SK-N-SH (cell line): ENCODE measurements at regions not wholly inside any gene's neighbourhood (a gene's known extent, or its start where the extent isn't known, plus 50 kb on each side); places are given as distances from the start of the nearest gene placed in this dataset.
A peak's percentile ranks its signal among the peaks of the same experiment; 100 is the strongest.

Source experiments
- CTCF ChIA-PET: fragments of 300-600, 350-600 bp; formaldehyde crosslinking; extraction: SDS; loops from one replicate; lab custom pipeline; 2021; lab: Yijun Ruan, JAX
- POLR2A ChIA-PET: fragments of 350-600 bp; sonication (Branson Sonifier 250); formaldehyde crosslinking; extraction: SDS; loops from one replicate; lab custom pipeline; 2020; ENCODE audit warnings: antibody characterized with exemption, inconsistent platforms; lab: Yijun Ruan, JAX
- DNase-seq: peaks from one replicate; pipeline ENCODE4 v3.0.0; 2012
- H2AFZ ChIP-seq: fragments of 200-600 bp; sonication (generic); 2 replicates; pipeline ENCODE4 v1.8.1; 2016; ENCODE audit warnings: antibody characterized with exemption, mild to moderate bottlenecking, low read depth
- H3F3A ChIP-seq: fragments of 200-600 bp; sonication (generic); replicated peaks from 2 replicates; pipeline ENCODE3; 2016; ENCODE audit warnings: antibody characterized with exemption, mild to moderate bottlenecking; ENCODE audit not compliant: insufficient read depth
- H3K27ac ChIP-seq, 2 experiments: fragments of 200-500 bp in 1 of 2; fragments of 200-600 bp in 1 of 2; sonication (Bioruptor generic) in 1 of 2; sonication (generic), shearing (Covaris generic) in 1 of 2; 2 replicates each; pipeline versions ENCODE4 v1.5.1 to v1.6.1; 2014 to 2016; ENCODE audit warnings: low read depth in 2 of 2, inconsistent platforms in 1 of 2, low read length in 1 of 2, mild to moderate bottlenecking in 1 of 2, mixed read lengths in 1 of 2
- H3K27me3 ChIP-seq: fragments of 200-600 bp; sonication (generic), shearing (Covaris generic); 2 replicates; pipeline ENCODE4 v1.6.1; 2016; ENCODE audit warnings: mixed run types; ENCODE audit not compliant: insufficient read depth
- H3K36me3 ChIP-seq, 2 experiments: fragments of 200-500 bp in 1 of 2; fragments of 200-600 bp in 1 of 2; sonication (Bioruptor generic) in 1 of 2; sonication (generic) in 1 of 2; replicated peaks in 1 of 2; 2 replicates each; pipeline versions ENCODE3 to v1.5.1; 2014 to 2016; ENCODE audit warnings: low read length in 1 of 2, mild to moderate bottlenecking in 1 of 2; ENCODE audit not compliant: insufficient read depth in 2 of 2, control insufficient read depth in 1 of 2
- H3K4me1 ChIP-seq, 2 experiments: fragments of 200-500 bp in 1 of 2; fragments of 200-600 bp in 1 of 2; sonication (Bioruptor generic) in 1 of 2; sonication (generic), shearing (Covaris generic) in 1 of 2; 2 replicates each; pipeline versions ENCODE4 v1.5.1 to v1.6.1; 2014 to 2016; ENCODE audit warnings: low read depth in 1 of 2, low read length in 1 of 2, mixed run types in 1 of 2; ENCODE audit not compliant: insufficient read depth in 2 of 2, control insufficient read depth in 1 of 2
- H3K4me2 ChIP-seq: fragments of 200-600 bp; sonication (generic), shearing (Covaris generic); 2 replicates; pipeline ENCODE4 v1.6.1; 2017; ENCODE audit warnings: mixed run types
- H3K4me3 ChIP-seq, 2 experiments: fragments of 200-500 bp in 1 of 2; fragments of 200-600 bp in 1 of 2; sonication (Bioruptor generic) in 1 of 2; sonication (generic), shearing (Covaris generic) in 1 of 2; 2 replicates each; pipeline versions ENCODE4 v1.5.1 to v1.8.1; 2014 to 2016; ENCODE audit warnings: low read depth in 2 of 2, inconsistent platforms in 1 of 2, low read length in 1 of 2, mild to moderate bottlenecking in 1 of 2, mixed read lengths in 1 of 2, moderate library complexity in 1 of 2
- H3K79me2 ChIP-seq: fragments of 200-600 bp; sonication (generic); 2 replicates; pipeline ENCODE4 v1.8.1; 2017; ENCODE audit warnings: mild to moderate bottlenecking; ENCODE audit not compliant: insufficient read depth
- H3K9ac ChIP-seq: fragments of 200-600 bp; sonication (generic); 2 replicates; pipeline ENCODE4 v1.6.1; 2017; ENCODE audit warnings: mixed run types
- H3K9me2 ChIP-seq: fragments of 200-600 bp; sonication (generic); 2 replicates; pipeline ENCODE4 v1.6.1; 2017; ENCODE audit warnings: mixed run types
- H3K9me3 ChIP-seq: fragments of 200-600 bp; sonication (generic); 2 replicates; pipeline ENCODE4 v1.6.1; 2017; ENCODE audit warnings: mixed run types, mild to moderate bottlenecking, moderate library complexity
- H4K20me1 ChIP-seq: fragments of 200-600 bp; sonication (generic); 2 replicates; pipeline ENCODE4 v1.6.1; 2017; ENCODE audit warnings: mild to moderate bottlenecking, mixed run types; ENCODE audit not compliant: insufficient read depth
- EP300 ChIP-seq, 2 experiments: IDR thresholded peaks; 2 replicates each; pipeline versions ENCODE4 v1.4.0 to v1.6.1; 2012; ENCODE audit warnings: borderline replicate concordance in 1 of 2, low read depth in 1 of 2, low read length in 1 of 2
- FOSL2 ChIP-seq: IDR thresholded peaks from 2 replicates; pipeline ENCODE4 v1.4.0; 2012; ENCODE audit warnings: low read depth, mild to moderate bottlenecking, moderate library complexity, borderline replicate concordance
- GATA2 ChIP-seq: sonication (generic); formaldehyde crosslinking; IDR thresholded peaks from 2 replicates; pipeline ENCODE4 v1.5.0; 2020; ENCODE audit warnings: mild to moderate bottlenecking, missing genetic modification reagents
- IRF3 ChIP-seq: fragments of 150-350 bp; IDR thresholded peaks from 2 replicates; pipeline ENCODE4 v1.6.1; 2016; ENCODE audit warnings: mild to moderate bottlenecking, low read depth, low read length
- JUND ChIP-seq: IDR thresholded peaks from 2 replicates; pipeline ENCODE4 v1.4.0; 2012
- MEF2A ChIP-seq: IDR thresholded peaks from 2 replicates; pipeline ENCODE4 v1.4.0; 2012; ENCODE audit warnings: low read depth, borderline replicate concordance
- NRF1 ChIP-seq: IDR thresholded peaks from 2 replicates; pipeline ENCODE4 v1.6.1; 2012; ENCODE audit warnings: low read depth, mild to moderate bottlenecking, low read length
- REST ChIP-seq: IDR thresholded peaks from 2 replicates; pipeline ENCODE4 v1.6.1; 2012; ENCODE audit warnings: mild to moderate bottlenecking, low read depth, low read length, moderate library complexity
- RFX5 ChIP-seq: IDR thresholded peaks from 2 replicates; pipeline ENCODE4 v1.6.1; 2012; ENCODE audit warnings: mild to moderate bottlenecking, improper control_type of control experiment, low read length
- SMC3 ChIP-seq: IDR thresholded peaks from 2 replicates; pipeline ENCODE4 v1.6.1; 2012; ENCODE audit warnings: low read depth, low read length, improper control_type of control experiment
- USF1 ChIP-seq: IDR thresholded peaks from 2 replicates; pipeline ENCODE4 v1.4.0; 2012; ENCODE audit warnings: low read depth, borderline replicate concordance
- WGBS: methylation state at CpG from one replicate; pipeline ENCODE4 v1.1.6; 2017; ENCODE audit warnings: low lambda C conversion rate; 5-methylcytosine and 5-hydroxymethylcytosine counted together
- TF ChIP-seq, protein P1 (sequence below): fragments of 200-600 bp; sonication (generic); IDR thresholded peaks from 2 replicates; pipeline ENCODE4 v1.6.1; 2017; ENCODE audit warnings: antibody characterized with exemption, mild to moderate bottlenecking, moderate library complexity

GRCh38 chr6:56739836-56740815 is 97.4 kb upstream of the DST start:
- Histone ChIP-seq H3K4me3 (no peak overlapping the region), H3K4me1 (peaks cover 8% of the 10 kb centered on the region in 2 experiments; a peak in 3 of 4 replicates), H4K20me1 (peaks cover 72% of the 10 kb centered on the region), H2AFZ (no peak overlapping the region), H3K9ac (no peak overlapping the region), H3K27me3 (no peaks in the 10 kb centered on the region)
- no peak for DNase-seq
- CTCF ChIA-PET: no interaction called here
- TF ChIP-seq NRF1: no peak
- no peak for TF ChIP-seq GATA2 (CRISPR knock-in tag)
- TF ChIP-seq, protein P1, sequence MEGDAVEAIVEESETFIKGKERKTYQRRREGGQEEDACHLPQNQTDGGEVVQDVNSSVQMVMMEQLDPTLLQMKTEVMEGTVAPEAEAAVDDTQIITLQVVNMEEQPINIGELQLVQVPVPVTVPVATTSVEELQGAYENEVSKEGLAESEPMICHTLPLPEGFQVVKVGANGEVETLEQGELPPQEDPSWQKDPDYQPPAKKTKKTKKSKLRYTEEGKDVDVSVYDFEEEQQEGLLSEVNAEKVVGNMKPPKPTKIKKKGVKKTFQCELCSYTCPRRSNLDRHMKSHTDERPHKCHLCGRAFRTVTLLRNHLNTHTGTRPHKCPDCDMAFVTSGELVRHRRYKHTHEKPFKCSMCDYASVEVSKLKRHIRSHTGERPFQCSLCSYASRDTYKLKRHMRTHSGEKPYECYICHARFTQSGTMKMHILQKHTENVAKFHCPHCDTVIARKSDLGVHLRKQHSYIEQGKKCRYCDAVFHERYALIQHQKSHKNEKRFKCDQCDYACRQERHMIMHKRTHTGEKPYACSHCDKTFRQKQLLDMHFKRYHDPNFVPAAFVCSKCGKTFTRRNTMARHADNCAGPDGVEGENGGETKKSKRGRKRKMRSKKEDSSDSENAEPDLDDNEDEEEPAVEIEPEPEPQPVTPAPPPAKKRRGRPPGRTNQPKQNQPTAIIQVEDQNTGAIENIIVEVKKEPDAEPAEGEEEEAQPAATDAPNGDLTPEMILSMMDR: no peak
- no peak for TF ChIP-seq FOSL2
- no peak for TF ChIP-seq RFX5
- TF ChIP-seq EP300 (IDR thresholded peaks at IDR 0.05; ENCODE audit: borderline replicate concordance in 1 of 2, low read depth in 1 of 2, low read length in 1 of 2): no peak
- no peak for TF ChIP-seq SMC3
- no peak for TF ChIP-seq MEF2A
- TF ChIP-seq, all 33 proteins: peak for 0
- H3K27ac ChIP-seq: no peak overlapping the region
- H3K9me2 ChIP-seq: no peaks in the 10 kb centered on the region
- peaks cover 5% of the 10 kb centered on the region for H3F3A ChIP-seq
- POLR2A ChIA-PET: no interaction called here
- peaks cover 100% of the 10 kb centered on the region for H3K79me2 ChIP-seq
- whole genome bisulfite sequencing: 97% methylated on average over 8 of the region's 8 CpGs
- H3K36me3 ChIP-seq: peaks cover 0 to 8% of the 10 kb centered on the region in 2 experiments
- no peaks in the 10 kb centered on the region for H3K9me3 ChIP-seq
- peak overlapping the region; percentile 7; the same call in 1 of the 2 replicates for H3K4me2 ChIP-seq

- TF ChIP-seq REST (no peak), JUND (no peak), USF1 (no peak), IRF3 (no peak)
- Histone ChIP-seq H4K20me1 (peaks cover 39% of the 10 kb centered on the region), H3K4me3 (no peak overlapping the region), H3K4me2 (no peak overlapping the region), H3K9me2 (no peaks in the 10 kb centered on the region), H3K9me3 (no peaks in the 10 kb centered on the region), H3K27ac (no peak overlapping the region), H3K9ac (no peak overlapping the region), H3K36me3 (peaks cover 3 to 28% of the 10 kb centered on the region in 2 experiments), H3F3A (peaks cover 6% of the 10 kb centered on the region), H2AFZ (no peak overlapping the region), H3K27me3 (no peaks in the 10 kb centered on the region), H3K4me1 (peaks cover 4 to 7% of the 10 kb centered on the region in 2 experiments; a peak in 3 of 4 replicates), H3K79me2 (peaks cover 100% of the 10 kb centered on the region)
- POLR2A ChIA-PET: no interaction called here
- DNase-seq: no peak
- CTCF ChIA-PET: no interaction called here
- 92% methylated on average over 4 of the region's 4 CpGs for WGBS
Measured at GRCh38 chr6:56736804-56737203, 94.1 kb upstream of the DST start.
